Sigmoid colon (tissue), 4 donors: ENCODE measurements at regions not wholly inside any gene's neighbourhood (a gene's known extent, or its start where the extent isn't known, plus 50 kb on each side); places are given as distances from the start of the nearest gene placed in this dataset.

Experiments
- CTCF ChIP-seq, 4 experiments: fragments of 450-650 bp in 3 of 4; fragments of 200-600 bp in 1 of 4; IDR thresholded peaks; one replicate each; pipeline ENCODE4 v1.5.1; 2016 to 2019; ENCODE audit warnings: antibody characterized with exemption in 4 of 4, mild to moderate bottlenecking in 3 of 4, moderate library complexity in 2 of 4
- POLR2A ChIP-seq, 2 donors: fragments of 450-650 bp; IDR thresholded peaks; one replicate each; pipeline ENCODE4 v1.6.1; 2016; ENCODE audit warnings: antibody characterized with exemption in 2 of 2, mild to moderate bottlenecking in 2 of 2, moderate library complexity in 2 of 2
- POLR2AphosphoS5 ChIP-seq, 4 donors: sonication (generic); formaldehyde crosslinking; IDR thresholded peaks; one replicate each; pipeline ENCODE4 v1.6.1; 2017; ENCODE audit warnings: antibody characterized with exemption in 4 of 4

- TF ChIP-seq CTCF (IDR thresholded peaks at IDR 0.05) (no peak), POLR2A (IDR thresholded peaks at IDR 0.05) (no peak), POLR2AphosphoS5 (IDR thresholded peaks at IDR 0.05) (no peak)
Measured at GRCh38 chr3:28699283-28699682, 350.7 kb upstream of the AZI2 start.
